OCI-LY1 (cell line): ENCODE measurements at regions not wholly inside any gene's neighbourhood (a gene's known extent, or its start where the extent isn't known, plus 50 kb on each side); places are given as distances from the start of the nearest gene placed in this dataset.

Experiments used
- H2AFZ ChIP-seq: fragments of 200-600 bp; sonication (generic), shearing (Covaris generic); 2 replicates; pipeline ENCODE4 v1.6.0; 2014; ENCODE audit warnings: antibody characterized with exemption, mild to moderate bottlenecking, low read length
- H3F3A ChIP-seq: fragments of 200-600 bp; sonication (generic), shearing (Covaris generic); 2 replicates; pipeline ENCODE4 v1.6.0; 2014; ENCODE audit warnings: mild to moderate bottlenecking, antibody characterized with exemption, low read length, moderate library complexity; ENCODE audit not compliant: insufficient read depth
- H3K27ac ChIP-seq: fragments of 200-600 bp; sonication (generic); 2 replicates; pipeline ENCODE4 v1.5.1; 2014; ENCODE audit warnings: low read length, mixed run types, mild to moderate bottlenecking, low read depth; ENCODE audit not compliant: poor library complexity, severe bottlenecking
- H3K27me3 ChIP-seq: fragments of 200-600 bp; sonication (generic); 2 replicates; pipeline ENCODE4 v1.6.0; 2014; ENCODE audit warnings: antibody characterized with exemption, mild to moderate bottlenecking, low read length, moderate library complexity; ENCODE audit not compliant: insufficient read depth
- H3K36me3 ChIP-seq: fragments of 200-600 bp; sonication (generic); 2 replicates; pipeline ENCODE4 v1.6.1; 2014; ENCODE audit warnings: mild to moderate bottlenecking, antibody characterized with exemption, low read length, moderate library complexity, mixed read lengths; ENCODE audit not compliant: insufficient read depth
- H3K4me1 ChIP-seq: fragments of 200-600 bp; sonication (generic); 2 replicates; pipeline ENCODE4 v1.5.1; 2014; ENCODE audit warnings: mild to moderate bottlenecking, low read length, moderate library complexity; ENCODE audit not compliant: insufficient read depth, severe bottlenecking
- H3K4me2 ChIP-seq: fragments of 200-600 bp; sonication (generic), shearing (Covaris generic); 2 replicates; pipeline ENCODE4 v1.6.1; 2014; ENCODE audit warnings: low read length
- H3K4me3 ChIP-seq: fragments of 200-600 bp; sonication (generic); 2 replicates; pipeline ENCODE4 v1.5.1; 2014; ENCODE audit warnings: low read length, low read depth, mild to moderate bottlenecking, mixed read lengths; ENCODE audit not compliant: poor library complexity, severe bottlenecking
- H3K79me2 ChIP-seq: fragments of 200-600 bp; shearing (Covaris generic); 2 replicates; pipeline ENCODE4 v1.6.1; 2016; ENCODE audit warnings: mixed run types, low read length, mixed read lengths; ENCODE audit not compliant: insufficient read depth
- H3K9ac ChIP-seq: fragments of 200-600 bp; sonication (generic), shearing (Covaris generic); 2 replicates; pipeline ENCODE4 v1.6.1; 2014; ENCODE audit warnings: mild to moderate bottlenecking, low read length, mixed read lengths
- H3K9me2 ChIP-seq: fragments of 200-600 bp; sonication (generic), shearing (Covaris generic); 2 replicates; pipeline ENCODE4 v1.6.1; 2014; ENCODE audit warnings: low read depth, mild to moderate bottlenecking, low read length, mixed read lengths
- H3K9me3 ChIP-seq: fragments of 200-600 bp; shearing (Covaris generic); 2 replicates; pipeline ENCODE4 v1.6.1; 2014; ENCODE audit warnings: low read length, mixed read lengths
- H4K20me1 ChIP-seq: fragments of 200-600 bp; sonication (generic), shearing (Covaris generic); 2 replicates; pipeline ENCODE4 v1.6.0; 2016; ENCODE audit warnings: mild to moderate bottlenecking, low read length; ENCODE audit not compliant: insufficient read depth
- CTCF ChIP-seq: fragments of 200-600 bp; sonication (generic), shearing (Covaris generic); IDR thresholded peaks from 2 replicates; pipeline ENCODE4 v1.5.1; 2017; ENCODE audit warnings: mild to moderate bottlenecking, antibody characterized with exemption, low read length, moderate library complexity, mixed read lengths
- EZH2 ChIP-seq: fragments of 200-600 bp; sonication (generic), shearing (Covaris generic); IDR thresholded peaks from 2 replicates; pipeline ENCODE4 v1.8.0; 2017; ENCODE audit warnings: borderline replicate concordance, mixed run types, mild to moderate bottlenecking, antibody characterized with exemption, low read length, moderate library complexity, mixed read lengths

GRCh38 chr2:35174845-35175244, 1180.7 kb upstream of the CRIM1 start:
- Histone ChIP-seq H3K4me1 (no peaks in the 10 kb centered on the region), H3K27me3 (no peaks in the 10 kb centered on the region), H3K4me2 (no peak overlapping the region), H3K79me2 (no peaks in the 10 kb centered on the region), H3K9me3 (no peaks in the 10 kb centered on the region), H2AFZ (no peak overlapping the region), H3F3A (no peaks in the 10 kb centered on the region), H3K9ac (no peak overlapping the region), H3K27ac (no peak overlapping the region), H3K4me3 (no peak overlapping the region), H4K20me1 (no peaks in the 10 kb centered on the region), H3K36me3 (no peaks in the 10 kb centered on the region), H3K9me2 (no peaks in the 10 kb centered on the region)
- TF ChIP-seq EZH2 = no peak
- no peak for TF ChIP-seq CTCF

GRCh38 chr2:35172687-35173086, 1182.9 kb upstream of the CRIM1 start:
- H3K4me1 ChIP-seq = no peaks in the 10 kb centered on the region
- no peak overlapping the region for H3K9ac ChIP-seq
- H4K20me1 ChIP-seq = no peaks in the 10 kb centered on the region
- no peaks in the 10 kb centered on the region for H3K9me3 ChIP-seq
- no peaks in the 10 kb centered on the region for H3K27me3 ChIP-seq
- H3K79me2 ChIP-seq = no peaks in the 10 kb centered on the region
- no peaks in the 10 kb centered on the region for H3K36me3 ChIP-seq
- no peak for TF ChIP-seq EZH2
- no peak for TF ChIP-seq CTCF
- no peaks in the 10 kb centered on the region for H3F3A ChIP-seq
- H3K4me2 ChIP-seq = no peak overlapping the region
- H3K27ac ChIP-seq = no peak overlapping the region
- H2AFZ ChIP-seq = no peak overlapping the region
- no peak overlapping the region for H3K4me3 ChIP-seq
- no peaks in the 10 kb centered on the region for H3K9me2 ChIP-seq

GRCh38 chr2:35168351-35168750, 1187.2 kb upstream of the CRIM1 start:
- no peak for TF ChIP-seq EZH2
- peak; percentile 32 for TF ChIP-seq CTCF
- Histone ChIP-seq H4K20me1 (no peaks in the 10 kb centered on the region), H3K4me3 (no peak overlapping the region), H3F3A (no peaks in the 10 kb centered on the region), H3K4me1 (no peaks in the 10 kb centered on the region), H2AFZ (no peak overlapping the region), H3K36me3 (no peaks in the 10 kb centered on the region), H3K79me2 (no peaks in the 10 kb centered on the region), H3K27ac (no peak overlapping the region), H3K4me2 (no peak overlapping the region), H3K27me3 (no peaks in the 10 kb centered on the region), H3K9ac (no peak overlapping the region), H3K9me2 (no peaks in the 10 kb centered on the region), H3K9me3 (no peaks in the 10 kb centered on the region)
